ENCODE measurements at regions not wholly inside any gene's neighbourhood (a gene's known extent, or its start where the extent isn't known, plus 50 kb on each side); places are given as distances from the start of the nearest gene placed in this dataset.

- TF ChIP-seq REST (IDR thresholded peaks at IDR 0.05; ENCODE audit: low read depth, low read length): no peak
- no peak for TF ChIP-seq SIN3A (IDR thresholded peaks at IDR 0.05; ENCODE audit: borderline replicate concordance, low read depth, low read length)
- no peak for TF ChIP-seq RCOR1 (IDR thresholded peaks at IDR 0.05; ENCODE audit: low read length)
These were observed 674.3 kb upstream of the MDGA2 start (continued) for GRCh38 chr14:48349689-48350088.

DNA sequence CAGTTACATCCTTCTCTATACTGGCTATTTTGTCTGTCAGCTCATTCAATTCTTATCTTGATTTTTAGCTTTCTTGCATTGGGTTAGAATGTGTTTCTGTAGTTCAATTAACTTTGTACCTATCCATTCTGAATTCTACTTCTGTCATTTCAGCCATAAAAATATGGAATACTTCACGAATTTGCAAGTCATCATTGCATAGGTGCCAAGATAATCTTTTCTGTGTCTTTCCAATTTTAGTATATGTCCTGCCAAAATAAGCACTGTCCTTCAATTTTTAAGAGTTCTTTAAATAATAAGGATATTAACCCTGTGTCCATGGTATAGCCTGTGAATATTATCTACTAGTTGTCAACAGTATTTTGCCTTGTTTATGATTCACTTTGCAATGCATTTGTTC, 665.7 kb upstream of the MDGA2 start:
- WGBS (ENCODE audit: low lambda C conversion rate): 4% methylated on average over 1 of the region's 1 CpG
- no peaks in the 10 kb centered on the region for H3K9me2 ChIP-seq
- no peak overlapping the region for H3K9ac ChIP-seq
- H3K36me3 ChIP-seq (replicated peaks in 1 of 2; ENCODE audit: control insufficient read depth in 1 of 2, insufficient read depth in 2 of 2, low read length in 1 of 2): no peaks in the 10 kb centered on the region
- no peaks in the 10 kb centered on the region for H3K79me2 ChIP-seq (ENCODE audit: insufficient read depth)
- H3K4me3 ChIP-seq (ENCODE audit: low read depth in 2 of 2, low read length in 1 of 2): no peak overlapping the region
- DNase-seq: no peak
- H3K9me3 ChIP-seq: no peaks in the 10 kb centered on the region
- ChIA-PET POLR2A (no interaction called here), CTCF (no interaction called here)
- H3K4me1 ChIP-seq (ENCODE audit: control insufficient read depth in 1 of 2, insufficient read depth in 2 of 2, low read depth in 1 of 2, low read length in 1 of 2): no peaks in the 10 kb centered on the region
- H3F3A ChIP-seq (replicated peaks; ENCODE audit: insufficient read depth): no peaks in the 10 kb centered on the region
- H3K4me2 ChIP-seq: no peak overlapping the region
- no peaks in the 10 kb centered on the region for H3K27me3 ChIP-seq (ENCODE audit: insufficient read depth)
- H3K27ac ChIP-seq (ENCODE audit: low read depth in 2 of 2, low read length in 1 of 2): no peak overlapping the region
- no peaks in the 10 kb centered on the region for H4K20me1 ChIP-seq (ENCODE audit: insufficient read depth)
- H2AFZ ChIP-seq (ENCODE audit: low read depth): no peak overlapping the region
- TF ChIP-seq, protein P1, sequence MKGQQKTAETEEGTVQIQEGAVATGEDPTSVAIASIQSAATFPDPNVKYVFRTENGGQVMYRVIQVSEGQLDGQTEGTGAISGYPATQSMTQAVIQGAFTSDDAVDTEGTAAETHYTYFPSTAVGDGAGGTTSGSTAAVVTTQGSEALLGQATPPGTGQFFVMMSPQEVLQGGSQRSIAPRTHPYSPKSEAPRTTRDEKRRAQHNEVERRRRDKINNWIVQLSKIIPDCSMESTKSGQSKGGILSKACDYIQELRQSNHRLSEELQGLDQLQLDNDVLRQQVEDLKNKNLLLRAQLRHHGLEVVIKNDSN (IDR thresholded peaks at IDR 0.05; ENCODE audit: borderline replicate concordance, low read depth): no peak
- TF ChIP-seq, protein P2, sequence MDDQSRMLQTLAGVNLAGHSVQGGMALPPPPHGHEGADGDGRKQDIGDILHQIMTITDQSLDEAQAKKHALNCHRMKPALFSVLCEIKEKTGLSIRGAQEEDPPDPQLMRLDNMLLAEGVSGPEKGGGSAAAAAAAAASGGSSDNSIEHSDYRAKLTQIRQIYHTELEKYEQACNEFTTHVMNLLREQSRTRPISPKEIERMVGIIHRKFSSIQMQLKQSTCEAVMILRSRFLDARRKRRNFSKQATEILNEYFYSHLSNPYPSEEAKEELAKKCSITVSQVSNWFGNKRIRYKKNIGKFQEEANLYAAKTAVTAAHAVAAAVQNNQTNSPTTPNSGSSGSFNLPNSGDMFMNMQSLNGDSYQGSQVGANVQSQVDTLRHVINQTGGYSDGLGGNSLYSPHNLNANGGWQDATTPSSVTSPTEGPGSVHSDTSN (IDR thresholded peaks at IDR 0.05): no peak
- TF ChIP-seq SIN3A (IDR thresholded peaks at IDR 0.05; ENCODE audit: borderline replicate concordance, low read depth, low read length) (no peak), FOSL2 (IDR thresholded peaks at IDR 0.05; ENCODE audit: borderline replicate concordance, low read depth) (no peak), MAX (IDR thresholded peaks at IDR 0.05; ENCODE audit: low read depth) (no peak), FOXM1 (IDR thresholded peaks at IDR 0.05; ENCODE audit: low read depth) (no peak), NFIC (IDR thresholded peaks at IDR 0.05; ENCODE audit: borderline replicate concordance) (no peak), SMC3 (IDR thresholded peaks at IDR 0.05; ENCODE audit: low read depth, low read length) (no peak), GABPA (IDR thresholded peaks at IDR 0.05; ENCODE audit: low read depth) (no peak), EP300 (IDR thresholded peaks at IDR 0.05; ENCODE audit: borderline replicate concordance in 1 of 2, low read depth in 1 of 2, low read length in 1 of 2) (no peak), REST (IDR thresholded peaks at IDR 0.05; ENCODE audit: low read depth, low read length) (no peak), TEAD4 (IDR thresholded peaks at IDR 0.05; ENCODE audit: borderline replicate concordance, insufficient read depth) (no peak), GATA2 (CRISPR knock-in tag; IDR thresholded peaks at IDR 0.05) (no peak), MEF2A (IDR thresholded peaks at IDR 0.05; ENCODE audit: borderline replicate concordance, low read depth) (no peak)
- TF ChIP-seq, protein P3, sequence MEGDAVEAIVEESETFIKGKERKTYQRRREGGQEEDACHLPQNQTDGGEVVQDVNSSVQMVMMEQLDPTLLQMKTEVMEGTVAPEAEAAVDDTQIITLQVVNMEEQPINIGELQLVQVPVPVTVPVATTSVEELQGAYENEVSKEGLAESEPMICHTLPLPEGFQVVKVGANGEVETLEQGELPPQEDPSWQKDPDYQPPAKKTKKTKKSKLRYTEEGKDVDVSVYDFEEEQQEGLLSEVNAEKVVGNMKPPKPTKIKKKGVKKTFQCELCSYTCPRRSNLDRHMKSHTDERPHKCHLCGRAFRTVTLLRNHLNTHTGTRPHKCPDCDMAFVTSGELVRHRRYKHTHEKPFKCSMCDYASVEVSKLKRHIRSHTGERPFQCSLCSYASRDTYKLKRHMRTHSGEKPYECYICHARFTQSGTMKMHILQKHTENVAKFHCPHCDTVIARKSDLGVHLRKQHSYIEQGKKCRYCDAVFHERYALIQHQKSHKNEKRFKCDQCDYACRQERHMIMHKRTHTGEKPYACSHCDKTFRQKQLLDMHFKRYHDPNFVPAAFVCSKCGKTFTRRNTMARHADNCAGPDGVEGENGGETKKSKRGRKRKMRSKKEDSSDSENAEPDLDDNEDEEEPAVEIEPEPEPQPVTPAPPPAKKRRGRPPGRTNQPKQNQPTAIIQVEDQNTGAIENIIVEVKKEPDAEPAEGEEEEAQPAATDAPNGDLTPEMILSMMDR (IDR thresholded peaks at IDR 0.05): no peak
- TF ChIP-seq, protein P4, sequence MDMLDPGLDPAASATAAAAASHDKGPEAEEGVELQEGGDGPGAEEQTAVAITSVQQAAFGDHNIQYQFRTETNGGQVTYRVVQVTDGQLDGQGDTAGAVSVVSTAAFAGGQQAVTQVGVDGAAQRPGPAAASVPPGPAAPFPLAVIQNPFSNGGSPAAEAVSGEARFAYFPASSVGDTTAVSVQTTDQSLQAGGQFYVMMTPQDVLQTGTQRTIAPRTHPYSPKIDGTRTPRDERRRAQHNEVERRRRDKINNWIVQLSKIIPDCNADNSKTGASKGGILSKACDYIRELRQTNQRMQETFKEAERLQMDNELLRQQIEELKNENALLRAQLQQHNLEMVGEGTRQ (IDR thresholded peaks at IDR 0.05; ENCODE audit: borderline replicate concordance, low read depth, low read length): no peak

Measured in SK-N-SH (cell line).